HG02759 (cell line): ENCODE measurements at regions not wholly inside any gene's neighbourhood (a gene's known extent, or its start where the extent isn't known, plus 50 kb on each side); places are given as distances from the start of the nearest gene placed in this dataset.
"Not testable (repeated sequence)": the region's sequence is repeated elsewhere in the genome, so short reads cannot be mapped to it uniquely, and the experiment has no call there.

Experiments used
- ATAC-seq: cut with Tn5 transposase; IDR thresholded peaks from one replicate; pipeline ENCODE4 v1.9.1; 2021; ENCODE audit warnings: mild to moderate bottlenecking, moderate library complexity; ENCODE audit not compliant: unreplicated experiment

- no peak for ATAC-seq
Measured at GRCh38 chr4:153098427-153098826, 105.8 kb upstream of the TRIM2 start.

- no peak for ATAC-seq
Measured at GRCh38 chr4:153099391-153100140, 104.7 kb upstream of the TRIM2 start.

- not testable (repeated sequence) for ATAC-seq
Measured at GRCh38 chr4:153106736-153107135, 97.5 kb upstream of the TRIM2 start.

DNA sequence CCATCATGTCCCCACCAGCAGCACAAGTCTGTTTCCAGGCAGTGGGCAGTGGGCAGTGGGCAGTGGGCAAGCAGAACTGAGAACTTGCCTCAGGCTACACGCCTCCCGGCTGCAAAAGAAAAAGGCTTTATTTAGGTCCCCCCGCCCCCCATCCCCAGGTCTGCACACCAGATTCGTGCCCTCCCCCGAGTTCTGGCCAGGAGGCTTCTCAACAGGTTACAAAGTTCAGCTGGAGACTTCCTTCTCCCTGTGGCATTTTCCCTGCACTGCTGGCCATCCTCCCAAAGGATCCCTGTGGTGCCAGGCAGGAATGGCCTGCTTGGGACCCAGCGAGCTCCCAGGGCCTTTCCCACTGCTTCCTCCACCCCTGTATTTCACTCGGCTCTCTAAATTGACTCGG lies 97.0 kb upstream of the TRIM2 start:
- no peak for ATAC-seq

DNA sequence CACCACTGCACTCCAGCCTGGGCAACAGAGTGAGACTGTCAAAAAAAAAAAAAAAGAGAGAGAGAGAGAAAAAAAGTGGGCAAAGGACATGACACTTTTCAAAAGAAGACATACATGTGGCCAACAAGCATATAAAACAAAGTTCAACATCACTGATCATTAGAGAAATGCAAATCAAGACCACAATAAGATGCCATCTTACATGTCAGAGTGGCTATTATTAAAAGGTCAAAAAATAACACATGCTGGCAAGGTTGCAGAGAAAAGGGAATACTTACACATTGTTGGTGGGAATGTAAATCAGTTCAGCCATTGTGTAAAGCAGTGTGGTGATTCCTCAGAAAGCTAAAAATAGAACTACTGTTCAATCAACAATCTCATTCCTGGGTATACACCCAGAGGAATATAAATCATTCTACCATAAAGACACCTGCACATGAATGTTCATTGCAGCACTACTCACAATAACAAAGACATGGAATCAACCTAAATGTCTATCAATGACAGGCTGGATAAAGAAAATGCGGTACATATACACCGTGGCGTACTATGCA lies 94.9 kb upstream of the TRIM2 start:
- ATAC-seq, result no peak

DNA sequence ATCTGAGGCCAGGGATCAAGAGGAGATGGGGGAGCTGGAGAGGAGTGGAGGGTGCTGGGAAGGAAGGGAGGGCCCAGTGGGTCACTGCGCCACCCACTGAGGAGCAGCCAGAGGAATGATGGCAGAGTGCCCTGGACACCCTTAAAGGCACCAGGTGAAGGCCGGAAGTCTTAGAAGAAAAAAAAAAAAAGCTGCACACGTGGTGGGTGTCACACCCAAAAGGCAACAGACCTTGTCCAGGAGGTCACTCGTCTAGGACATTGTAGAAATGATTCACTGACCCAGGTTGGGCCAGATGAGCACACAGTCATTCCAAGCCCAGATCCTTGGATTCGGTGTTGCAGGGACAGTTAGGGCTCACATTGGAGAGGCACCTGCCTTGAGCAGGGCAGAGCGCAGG lies 93.5 kb upstream of the TRIM2 start:
- no peak for ATAC-seq

GRCh38 chr4:153111426-153112040 lies 92.7 kb upstream of the TRIM2 start:
- ATAC-seq, result no peak

GRCh38 chr4:153112041-153112441 lies 92.2 kb upstream of the TRIM2 start:
- no peak for ATAC-seq

DNA sequence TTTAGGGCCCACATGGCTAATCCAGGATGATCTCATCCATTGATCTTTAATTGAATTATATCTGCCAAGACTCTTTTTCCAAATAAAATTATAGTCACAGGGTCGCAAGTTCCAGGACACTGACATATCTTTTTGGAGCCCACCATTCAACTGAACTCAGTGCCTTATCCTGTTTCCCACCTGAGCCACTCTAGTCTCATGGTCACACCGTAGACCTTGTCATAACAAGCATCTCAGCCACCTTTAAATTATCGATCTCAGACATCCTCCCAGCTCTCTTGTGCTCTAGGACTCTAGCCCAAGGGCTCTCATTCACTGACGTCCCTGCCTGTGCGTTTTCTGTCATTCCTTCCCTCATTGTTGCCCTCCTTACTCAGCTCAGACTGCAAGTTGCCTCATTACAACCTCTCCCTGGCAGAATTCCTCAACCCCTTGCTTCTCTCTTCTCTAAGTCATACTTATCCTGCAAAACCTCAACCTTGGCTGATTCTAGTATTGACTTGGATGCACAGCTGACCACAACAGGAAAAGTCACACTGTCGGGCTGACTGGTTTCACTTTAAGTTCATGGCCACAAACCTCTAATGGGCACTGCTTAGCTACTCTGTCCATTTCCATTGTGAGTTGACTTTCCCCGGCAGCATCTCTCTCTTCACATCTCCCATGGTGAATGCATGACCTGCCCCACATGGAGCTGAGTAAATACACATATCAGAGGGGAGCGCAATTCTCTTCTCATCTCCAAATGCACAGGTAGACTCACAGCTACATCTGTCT lies 91.0 kb upstream of the TRIM2 start:
- ATAC-seq, result no peak

- no peak for ATAC-seq
Measured at GRCh38 chr4:153113838-153114105, 90.5 kb upstream of the TRIM2 start.

DNA sequence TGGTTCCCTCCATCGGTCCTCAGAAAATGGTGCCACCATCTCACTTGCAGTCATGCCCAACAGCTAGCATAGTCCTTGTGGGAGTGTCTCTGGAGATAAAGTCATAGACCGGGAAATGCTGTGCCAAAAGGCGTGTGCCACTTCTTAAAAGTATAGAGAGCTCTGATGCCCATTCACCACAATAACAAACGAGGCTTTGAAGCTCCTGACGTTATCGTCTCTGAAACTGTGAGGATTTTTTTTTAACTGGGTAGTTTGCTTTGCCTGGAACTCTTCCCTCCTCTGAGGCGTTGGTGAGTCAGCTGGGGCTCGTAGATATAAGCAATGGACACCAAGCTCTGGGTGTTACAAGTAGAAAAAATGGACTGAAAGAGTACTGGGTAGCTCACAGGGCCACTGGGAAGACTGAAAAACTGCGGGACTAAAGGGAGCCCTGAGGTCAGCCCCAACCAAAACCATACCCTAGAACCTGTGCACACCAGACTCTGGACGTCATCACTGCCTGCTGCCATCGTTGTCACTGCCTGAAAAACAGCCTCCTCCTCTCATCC lies 89.4 kb upstream of the TRIM2 start:
- no peak for ATAC-seq

DNA sequence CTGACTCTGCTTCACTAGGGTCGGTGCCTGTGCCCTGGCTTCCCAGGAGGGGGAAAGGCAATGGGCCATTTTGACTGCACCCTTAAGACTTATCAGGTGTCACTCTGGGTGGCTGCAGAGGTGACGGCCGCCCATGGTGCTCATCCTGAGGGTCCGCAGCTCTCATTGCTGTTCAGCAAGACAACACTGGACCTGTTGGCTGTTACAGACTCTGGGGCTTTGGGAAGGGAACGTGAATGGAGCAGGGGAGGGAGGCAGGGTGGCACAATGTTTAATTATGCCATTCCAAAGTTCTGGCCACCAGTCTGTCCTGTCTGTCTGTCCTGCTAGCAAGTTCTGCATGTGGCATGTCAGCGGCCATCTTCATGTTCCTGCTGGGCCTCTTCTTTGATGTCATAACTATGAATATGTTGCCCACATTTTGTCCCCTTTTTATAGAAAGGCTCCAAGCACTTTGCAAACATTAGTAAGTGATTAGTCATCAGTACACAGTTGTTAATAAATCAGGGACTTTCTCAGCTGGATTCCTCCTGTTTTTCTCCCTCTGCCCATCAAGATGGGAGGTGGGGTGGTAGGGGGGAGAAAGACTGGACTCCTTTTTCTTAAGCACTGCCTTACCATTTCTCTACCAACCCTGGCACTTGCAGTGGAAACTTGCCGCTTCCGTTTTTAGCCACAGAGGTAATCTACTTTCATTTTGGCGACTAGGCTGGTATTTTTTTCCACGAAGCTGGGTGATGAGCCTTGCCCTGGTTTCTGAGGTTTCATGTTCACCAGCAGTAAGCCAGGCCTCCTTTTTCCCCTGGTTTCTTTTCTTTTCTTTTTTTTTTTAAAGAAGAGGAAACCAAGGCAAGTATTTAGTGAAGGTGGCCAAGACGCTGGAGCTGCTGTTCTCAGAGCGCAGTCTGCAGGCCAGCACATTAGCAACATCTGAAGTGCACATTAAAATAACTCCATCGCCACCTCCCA lies 88.6 kb upstream of the TRIM2 start:
- peak; percentile 84 for ATAC-seq

GRCh38 chr4:153116291-153116680 lies 88.0 kb upstream of the TRIM2 start:
- no peak for ATAC-seq

DNA sequence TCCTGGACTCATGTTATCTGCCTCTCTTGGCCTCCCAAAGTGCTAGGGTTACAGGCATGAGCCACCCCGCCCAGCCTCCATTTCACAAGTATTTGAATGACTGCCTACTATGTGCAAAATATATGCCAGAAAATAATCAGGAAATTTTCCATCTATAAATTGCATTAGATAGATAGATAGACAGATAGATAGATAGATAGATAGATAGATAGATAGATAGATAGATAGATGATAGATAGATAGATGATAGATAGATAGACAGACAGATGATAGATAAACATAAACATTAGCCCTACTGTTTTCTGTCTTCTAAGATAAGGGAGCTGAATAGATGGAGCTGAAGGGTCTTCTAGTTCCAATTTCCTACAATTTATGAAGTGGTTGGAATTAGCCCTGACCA lies 87.4 kb upstream of the TRIM2 start:
- ATAC-seq, result no peak

DNA sequence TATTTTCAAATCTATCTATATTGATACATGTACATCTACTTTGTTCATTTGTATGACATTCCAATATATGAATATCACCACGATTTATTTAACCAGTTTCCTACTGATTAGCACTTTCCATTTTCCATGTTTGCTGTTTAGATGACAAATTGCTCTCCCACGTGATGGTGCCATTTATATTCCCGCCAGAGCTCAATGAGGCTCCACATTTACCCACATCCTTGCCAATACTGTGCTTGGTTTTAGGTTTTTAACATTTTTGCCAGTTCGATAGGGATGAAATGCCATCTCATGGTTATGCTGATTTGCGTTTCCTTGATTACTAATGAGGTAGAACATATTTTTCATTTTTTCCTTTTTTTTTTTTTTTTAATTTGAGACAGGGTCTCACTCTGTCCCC lies 86.7 kb upstream of the TRIM2 start:
- no peak for ATAC-seq

GRCh38 chr4:153119626-153120025 lies 84.6 kb upstream of the TRIM2 start:
- no peak for ATAC-seq

DNA sequence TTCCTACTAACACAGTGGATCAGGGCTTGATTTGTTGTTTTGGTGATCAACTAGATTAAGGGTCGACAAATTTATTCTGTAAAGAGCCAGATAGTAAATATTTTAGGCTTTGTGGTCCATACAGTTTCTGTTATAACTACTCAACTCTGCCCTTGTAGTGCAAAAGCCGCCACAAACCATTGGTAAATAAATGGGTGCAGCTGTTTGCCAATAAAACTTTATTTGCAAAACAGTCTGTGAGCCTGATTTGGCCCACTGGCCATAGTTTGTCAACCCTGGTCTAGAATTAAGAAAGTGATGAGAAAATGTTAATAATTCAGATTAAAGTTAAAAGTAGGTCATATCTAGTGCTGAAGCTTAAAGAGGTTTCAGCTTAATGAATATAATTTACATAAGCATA lies 84.0 kb upstream of the TRIM2 start:
- no peak for ATAC-seq

DNA sequence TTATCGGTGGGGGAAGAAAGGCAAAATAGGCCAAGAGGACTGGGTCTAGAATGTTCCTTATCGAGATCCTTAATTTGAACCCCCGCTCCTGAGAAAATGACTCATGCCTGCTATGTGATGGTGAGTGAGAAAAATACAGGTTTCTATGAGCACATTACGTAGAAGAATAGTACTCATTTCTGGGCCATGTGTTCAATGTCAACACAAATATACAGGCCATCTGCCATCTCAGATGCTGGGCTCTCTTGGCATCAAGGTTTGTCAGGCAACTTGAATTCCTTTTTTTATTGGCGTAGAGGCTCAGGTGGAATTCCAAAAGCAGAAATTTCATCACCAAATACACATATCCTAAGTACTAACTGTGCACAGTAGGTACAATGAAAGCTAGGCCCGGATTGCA lies 81.4 kb upstream of the TRIM2 start:
- no peak for ATAC-seq

- no peak for ATAC-seq
Measured at GRCh38 chr4:153126137-153126536, 78.1 kb upstream of the TRIM2 start.

DNA sequence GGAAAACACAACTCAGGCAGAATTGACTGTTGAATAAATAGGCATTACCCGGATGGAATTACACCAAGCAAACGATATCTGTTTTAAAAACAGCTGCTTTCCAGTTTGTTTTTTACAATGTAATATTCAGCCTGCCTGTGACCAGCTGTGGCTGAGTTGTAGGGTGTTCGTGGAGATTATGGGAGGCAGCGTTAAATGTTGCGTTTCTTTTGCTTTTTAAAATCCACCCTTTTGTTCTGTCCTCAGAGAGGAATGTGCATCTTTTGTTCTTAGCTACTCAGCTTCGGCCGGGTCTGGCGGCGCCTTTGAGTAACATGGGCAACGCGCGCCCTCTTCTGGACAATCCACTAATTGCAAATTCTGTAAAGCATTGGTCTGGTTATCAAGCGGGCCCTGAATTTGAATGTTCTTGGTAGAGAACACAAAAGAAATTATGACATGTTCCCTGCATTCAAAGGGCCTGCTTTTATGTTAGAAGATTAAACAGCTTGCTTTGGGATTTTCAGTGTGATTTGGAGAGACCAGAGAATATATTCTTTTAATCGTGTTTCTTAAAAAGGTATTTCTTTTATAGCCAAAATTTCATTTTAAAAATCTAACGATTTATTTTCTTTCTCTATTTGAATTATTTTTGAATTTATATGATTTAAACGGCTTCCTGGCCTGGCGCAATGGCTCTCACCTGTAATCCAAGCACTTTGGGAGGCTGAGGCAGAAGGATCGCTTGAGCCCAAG lies 76.3 kb upstream of the TRIM2 start:
- peak; percentile 77 for ATAC-seq
